Adrenal gland (tissue), 5 donors: ENCODE measurements at regions not wholly inside any gene's neighbourhood (a gene's known extent, or its start where the extent isn't known, plus 50 kb on each side); places are given as distances from the start of the nearest gene placed in this dataset.

Experiments used
- CTCF ChIP-seq, 6 experiments: fragments of 450-650 bp in 4 of 6; fragments of 200-600 bp in 2 of 6; sonication (generic) in 1 of 6; IDR thresholded peaks; 1 replicate in 5 of 6; 2 replicates in 1 of 6; pipeline versions ENCODE4 v1.5.1 to v1.8.0; 2016 to 2021; ENCODE audit warnings: antibody characterized with exemption in 6 of 6, mild to moderate bottlenecking in 2 of 6, moderate library complexity in 1 of 6
- POLR2A ChIP-seq, 2 donors: fragments of 450-650 bp; IDR thresholded peaks; one replicate each; pipeline ENCODE4 v1.6.1; 2017; ENCODE audit warnings: antibody characterized with exemption in 2 of 2, mild to moderate bottlenecking in 2 of 2, moderate library complexity in 1 of 2
- donor health status: DM: no; HTN: no; CAD: no.

DNA sequence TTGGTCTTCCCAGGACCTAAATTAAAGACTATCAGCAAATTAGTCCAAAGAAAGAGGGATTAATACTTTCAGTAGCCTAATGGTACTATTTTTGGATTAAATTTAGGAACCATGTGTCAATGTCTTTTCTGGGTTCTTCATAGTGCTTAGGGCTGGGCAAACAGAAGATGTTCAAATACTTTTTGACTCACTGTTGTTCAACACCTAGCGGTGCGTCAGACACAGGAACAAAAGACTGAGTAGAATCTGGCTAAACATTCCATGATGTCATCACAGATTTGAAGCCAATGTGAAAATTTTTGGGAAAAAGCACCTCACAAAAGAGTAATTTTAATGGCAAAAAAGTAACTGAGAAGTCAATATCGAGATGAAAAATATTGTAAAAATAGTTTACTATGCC is 544.4 kb downstream of the EFNA5 start:
- TF ChIP-seq POLR2A (IDR thresholded peaks at IDR 0.05) (no peak), CTCF (IDR thresholded peaks at IDR 0.05) (no peak)
